Panc1 (cell line): ENCODE measurements at regions not wholly inside any gene's neighbourhood (a gene's known extent, or its start where the extent isn't known, plus 50 kb on each side); places are given as distances from the start of the nearest gene placed in this dataset.

Experiments
- ATAC-seq: fragments of 200-7000 bp; cut with Tn5 transposase; 2 replicates; pipeline ENCODE4 v1.9.1; 2020; ENCODE audit warnings: mild to moderate bottlenecking, moderate library complexity
- BruUV-seq: library from RNA; stranded (reverse); fragments of 400-500 nt; replicated peaks from 2 replicates; lab custom pipeline; 2021; lab: Mats Ljungman, UMichigan
- CTCF ChIA-PET: fragments of 300-600 bp; sonication (Branson Sonifier 250); formaldehyde crosslinking; loops from one replicate; lab custom pipeline; 2022; ENCODE audit warnings: antibody characterized with exemption; lab: Charles Lee
- POLR2A ChIA-PET: fragments of 300-600 bp; sonication (Branson Sonifier 250); formaldehyde crosslinking; loops from one replicate; lab custom pipeline; 2022; ENCODE audit warnings: antibody characterized with exemption; lab: Charles Lee
- DNase-seq: peaks from one replicate; pipeline ENCODE4 v3.0.0-alpha.2; 2010; ENCODE audit warnings: low read depth, low spot score
- H3K27ac ChIP-seq: 2 replicates; pipeline ENCODE4 v1.5.1; 2011; ENCODE audit warnings: mild to moderate bottlenecking, low read length, inconsistent platforms
- H3K27me3 ChIP-seq: fragments of 200-500 bp; sonication (Bioruptor generic); 2 replicates; pipeline ENCODE4 v1.6.0; 2014; ENCODE audit warnings: low read length, inconsistent platforms; ENCODE audit not compliant: control insufficient read depth, insufficient read depth
- H3K36me3 ChIP-seq: fragments of 200-500 bp; sonication (Bioruptor generic); 2 replicates; pipeline ENCODE4 v1.5.1; 2014; ENCODE audit warnings: inconsistent platforms, mild to moderate bottlenecking, low read length, moderate library complexity; ENCODE audit not compliant: control insufficient read depth, insufficient read depth
- H3K4me1 ChIP-seq: 2 replicates; pipeline ENCODE4 v1.5.1; 2011; ENCODE audit warnings: inconsistent platforms, mild to moderate bottlenecking, low read length, moderate library complexity; ENCODE audit not compliant: control insufficient read depth, insufficient read depth
- H3K4me3 ChIP-seq, 2 experiments: 2 replicates each; pipeline ENCODE4 v1.5.1; 2011 to 2012; ENCODE audit warnings: low read depth in 2 of 2, low read length in 2 of 2, mild to moderate bottlenecking in 2 of 2, inconsistent platforms in 1 of 2, moderate library complexity in 1 of 2
- H3K9me3 ChIP-seq: fragments of 200-500 bp; sonication (Bioruptor generic); 2 replicates; pipeline ENCODE4 v1.5.1; 2014; ENCODE audit warnings: low read depth, mild to moderate bottlenecking, inconsistent platforms, low read length, moderate library complexity; ENCODE audit not compliant: control insufficient read depth, insufficient read depth
- POLR2AphosphoS5 ChIP-seq: IDR thresholded peaks from 2 replicates; pipeline ENCODE4 v1.6.1; 2012; ENCODE audit warnings: mild to moderate bottlenecking, low read depth, low read length, moderate library complexity
- REST ChIP-seq, 2 experiments: IDR thresholded peaks; 2 replicates each; pipeline ENCODE4 v1.6.1; 2011 to 2012; ENCODE audit warnings: low read depth in 2 of 2, control low read depth in 1 of 2, low read length in 1 of 2, mild to moderate bottlenecking in 1 of 2, moderate library complexity in 1 of 2; ENCODE audit not compliant: insufficient read depth in 1 of 2
- SIN3A ChIP-seq: IDR thresholded peaks from 2 replicates; pipeline ENCODE4 v1.6.1; 2012; ENCODE audit warnings: low read depth, mild to moderate bottlenecking, low read length, moderate library complexity, borderline replicate concordance; ENCODE audit not compliant: insufficient read depth
- TCF7L2 ChIP-seq: IDR thresholded peaks from 2 replicates; pipeline ENCODE4 v1.6.1; 2011; ENCODE audit warnings: mild to moderate bottlenecking, low read depth, low read length, inconsistent platforms
- in situ Hi-C: cut with HindIII; loops from 2 replicates; pipeline ENCODE4 v1.10.0; 2016; ENCODE audit warnings: low sequenced_read_pairs, low pct_unique_long_range_greater_than_20kb
- intact Hi-C: fragments of 100-400 bp; cut with micrococcal nuclease; formaldehyde crosslinking; loops from one replicate; pipeline ENCODE4 v1.10.0; 2022; ENCODE audit not compliant: unreplicated experiment
- TF ChIP-seq, protein P1 (sequence below): fragments of 450-650 bp; IDR thresholded peaks from 2 replicates; pipeline ENCODE4 v1.5.1; 2017; ENCODE audit warnings: mild to moderate bottlenecking

GRCh38 chr15:68511073-68511991 is 67.5 kb upstream of the CORO2B start:
- no peaks in the 10 kb centered on the region for H3K4me1 ChIP-seq
- BruUV-seq = no TSS peak
- H3K9me3 ChIP-seq = no peaks in the 10 kb centered on the region; the same call in 1 of the 2 replicates
- H3K36me3 ChIP-seq = no peaks in the 10 kb centered on the region
- H3K27me3 ChIP-seq = peaks cover 8% of the 10 kb centered on the region; the same call in 1 of the 2 replicates
- intact Hi-C loops (no loop called here), in situ Hi-C loops (no loop called here)
- H3K27ac ChIP-seq = no peak overlapping the region
- DNase-seq (no peak), ATAC-seq (no peak)
- TF ChIP-seq TCF7L2 (no peak), SIN3A (no peak), REST (IDR thresholded peaks at IDR 0.05; ENCODE audit: insufficient read depth in 1 of 2, low read depth in 2 of 2, low read length in 1 of 2) (no peak)
- TF ChIP-seq, protein P1, sequence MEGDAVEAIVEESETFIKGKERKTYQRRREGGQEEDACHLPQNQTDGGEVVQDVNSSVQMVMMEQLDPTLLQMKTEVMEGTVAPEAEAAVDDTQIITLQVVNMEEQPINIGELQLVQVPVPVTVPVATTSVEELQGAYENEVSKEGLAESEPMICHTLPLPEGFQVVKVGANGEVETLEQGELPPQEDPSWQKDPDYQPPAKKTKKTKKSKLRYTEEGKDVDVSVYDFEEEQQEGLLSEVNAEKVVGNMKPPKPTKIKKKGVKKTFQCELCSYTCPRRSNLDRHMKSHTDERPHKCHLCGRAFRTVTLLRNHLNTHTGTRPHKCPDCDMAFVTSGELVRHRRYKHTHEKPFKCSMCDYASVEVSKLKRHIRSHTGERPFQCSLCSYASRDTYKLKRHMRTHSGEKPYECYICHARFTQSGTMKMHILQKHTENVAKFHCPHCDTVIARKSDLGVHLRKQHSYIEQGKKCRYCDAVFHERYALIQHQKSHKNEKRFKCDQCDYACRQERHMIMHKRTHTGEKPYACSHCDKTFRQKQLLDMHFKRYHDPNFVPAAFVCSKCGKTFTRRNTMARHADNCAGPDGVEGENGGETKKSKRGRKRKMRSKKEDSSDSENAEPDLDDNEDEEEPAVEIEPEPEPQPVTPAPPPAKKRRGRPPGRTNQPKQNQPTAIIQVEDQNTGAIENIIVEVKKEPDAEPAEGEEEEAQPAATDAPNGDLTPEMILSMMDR = no peak
- POLR2A ChIA-PET = no interaction called here
- H3K4me3 ChIP-seq = no peak overlapping the region
- CTCF ChIA-PET = no interaction called here

GRCh38 chr15:68512052-68512451 is 66.7 kb upstream of the CORO2B start:
- intact Hi-C loops = no loop called here
- Histone ChIP-seq H3K9me3 (no peaks in the 10 kb centered on the region; the same call in 1 of the 2 replicates), H3K36me3 (no peaks in the 10 kb centered on the region), H3K4me1 (no peaks in the 10 kb centered on the region), H3K27ac (no peak overlapping the region), H3K4me3 (no peak overlapping the region), H3K27me3 (peaks cover 8% of the 10 kb centered on the region; the same call in 1 of the 2 replicates)
- TF ChIP-seq TCF7L2 (no peak), SIN3A (no peak), REST (IDR thresholded peaks at IDR 0.05; ENCODE audit: insufficient read depth in 1 of 2, low read depth in 2 of 2, low read length in 1 of 2) (no peak), POLR2AphosphoS5 (no peak)
- TF ChIP-seq, protein P1 = no peak
- in situ Hi-C loops = no loop called here
- no TSS peak for BruUV-seq
- DNase-seq (no peak), ATAC-seq (no peak)
- CTCF ChIA-PET = no interaction called here
- POLR2A ChIA-PET = no interaction called here
